CD14-positive monocyte (primary cell): ENCODE measurements at regions not wholly inside any gene's neighbourhood (a gene's known extent, or its start where the extent isn't known, plus 50 kb on each side); places are given as distances from the start of the nearest gene placed in this dataset.

Experiments
- DNase-seq, 3 donors: peaks; one replicate each; pipeline ENCODE4 v3.0.0-alpha.2; 2011 to 2022
- H2AFZ ChIP-seq: 2 replicates; pipeline ENCODE4 v1.6.0; 2012; ENCODE audit warnings: mild to moderate bottlenecking, low read depth, low read length, inconsistent platforms; ENCODE audit not compliant: insufficient read depth, poor library complexity, severe bottlenecking
- H3K27ac ChIP-seq, 2 donors: 1 replicate in 1 of 2; 2 replicates in 1 of 2; pipeline ENCODE4 v1.5.1; 2012 to 2013; ENCODE audit warnings: low read length in 2 of 2, control low read depth in 1 of 2, inconsistent platforms in 1 of 2, low read depth in 1 of 2, mild to moderate bottlenecking in 1 of 2
- H3K27me3 ChIP-seq, 2 donors: one replicate each; pipeline versions ENCODE4 v1.6.0 to v1.6.1; 2011 to 2013; ENCODE audit warnings: low read length in 2 of 2; ENCODE audit not compliant: control insufficient read depth in 2 of 2, insufficient read depth in 2 of 2
- H3K36me3 ChIP-seq, 2 donors: replicated peaks in 1 of 2; 1 replicate in 1 of 2; 2 replicates in 1 of 2; pipeline versions ENCODE4 v1.5.1 to v1.6.1; 2012 to 2013; ENCODE audit warnings: low read length in 2 of 2, control low read depth in 1 of 2, inconsistent platforms in 1 of 2, mild to moderate bottlenecking in 1 of 2; ENCODE audit not compliant: insufficient read depth in 2 of 2, control insufficient read depth in 1 of 2
- H3K4me1 ChIP-seq, 2 donors: 1 replicate in 1 of 2; 2 replicates in 1 of 2; pipeline versions ENCODE4 v1.5.1 to v1.6.1; 2012 to 2013; ENCODE audit warnings: low read length in 2 of 2, control low read depth in 1 of 2, inconsistent platforms in 1 of 2, mild to moderate bottlenecking in 1 of 2, moderate library complexity in 1 of 2; ENCODE audit not compliant: insufficient read depth in 2 of 2, control insufficient read depth in 1 of 2
- H3K4me2 ChIP-seq: replicated peaks from 2 replicates; pipeline ENCODE3; 2012; ENCODE audit warnings: low read length, moderate library complexity, mild to moderate bottlenecking; ENCODE audit not compliant: poor library complexity, severe bottlenecking; ENCODE audit errors: extremely low read depth
- H3K4me3 ChIP-seq, 3 experiments: fragments of 200-600 bp in 1 of 3; sonication (generic) in 1 of 3; replicated peaks in 1 of 3; 1 replicate in 2 of 3; 2 replicates in 1 of 3; pipeline ENCODE4 v1.5.1; 2011 to 2013; ENCODE audit warnings: low read length in 3 of 3, mild to moderate bottlenecking in 3 of 3, control low read depth in 2 of 3, low read depth in 2 of 3, inconsistent platforms in 1 of 3, moderate library complexity in 1 of 3
- H3K79me2 ChIP-seq: 2 replicates; pipeline ENCODE4 v1.6.0; 2012; ENCODE audit warnings: mild to moderate bottlenecking, control low read depth, inconsistent platforms, low read length, moderate library complexity; ENCODE audit not compliant: insufficient read depth
- H3K9ac ChIP-seq: 2 replicates; pipeline ENCODE4 v1.6.0; 2017; ENCODE audit warnings: low read length, mild to moderate bottlenecking; ENCODE audit not compliant: insufficient read depth, poor library complexity, severe bottlenecking
- H3K9me3 ChIP-seq, 2 donors: replicated peaks in 1 of 2; 1 replicate in 1 of 2; 2 replicates in 1 of 2; pipeline versions ENCODE4 v1.5.1 to v1.6.1; 2012 to 2013; ENCODE audit warnings: low read length in 2 of 2, control low read depth in 1 of 2; ENCODE audit not compliant: control insufficient read depth in 1 of 2, insufficient read depth in 1 of 2
- H4K20me1 ChIP-seq: 2 replicates; pipeline ENCODE4 v1.6.0; 2012; ENCODE audit warnings: mild to moderate bottlenecking, low read length, control low read depth, moderate library complexity; ENCODE audit not compliant: insufficient read depth
- H3K27ac Mint-ChIP-seq, 7 donors: one replicate each; pipeline ENCODE4 v1.8.0; 2020; ENCODE audit warnings: mild to moderate bottlenecking in 7 of 7, mixed read lengths in 7 of 7, moderate library complexity in 6 of 7, inconsistent platforms in 2 of 7
- H3K27me3 Mint-ChIP-seq, 3 donors: one replicate each; pipeline ENCODE4 v1.8.0; 2021 to 2022; ENCODE audit warnings: low read depth in 3 of 3, mild to moderate bottlenecking in 3 of 3, mixed read lengths in 3 of 3, moderate library complexity in 3 of 3, inconsistent platforms in 1 of 3
- H3K36me3 Mint-ChIP-seq, 2 donors: one replicate each; pipeline ENCODE4 v1.8.0; 2020; ENCODE audit warnings: mixed read lengths in 2 of 2, inconsistent platforms in 1 of 2, mild to moderate bottlenecking in 1 of 2
- H3K4me1 Mint-ChIP-seq: one replicate; pipeline ENCODE4 v1.8.0; 2020; ENCODE audit warnings: mild to moderate bottlenecking, mixed read lengths
- H3K4me3 Mint-ChIP-seq, 2 donors: one replicate each; pipeline ENCODE4 v1.8.0; 2020; ENCODE audit warnings: mild to moderate bottlenecking in 2 of 2, mixed read lengths in 2 of 2, moderate library complexity in 1 of 2
- H3K9me3 Mint-ChIP-seq, 7 donors: one replicate each; pipeline ENCODE4 v1.8.0; 2020 to 2022; ENCODE audit warnings: mixed read lengths in 7 of 7, mild to moderate bottlenecking in 6 of 7, moderate library complexity in 6 of 7, inconsistent platforms in 2 of 7
- CTCF ChIP-seq: fragments of 200-600 bp; IDR thresholded peaks from one replicate; pipeline ENCODE4 v1.8.0; 2022; ENCODE audit warnings: antibody characterized with exemption, mild to moderate bottlenecking
- WGBS: methylation state at CpG from one replicate; pipeline ENCODE4 v1.1.5; 2013; ENCODE audit warnings: missing lambda C conversion rate; ENCODE audit not compliant: insufficient coverage; 5-methylcytosine and 5-hydroxymethylcytosine counted together
- intact Hi-C, 2 donors: fragments of 100-400 bp; cut with micrococcal nuclease; formaldehyde crosslinking; loops; one replicate each; pipeline versions ENCODE4 v1.15.0 to v1.15.1; 2023

GRCh38 chrX:79443121-79443520 lies 76.0 kb upstream of the ITM2A start:
- no peaks in the 10 kb centered on the region for H4K20me1 ChIP-seq
- Mint-ChIP-seq H3K36me3 (no peaks in the 10 kb centered on the region), H3K9me3 (peaks cover 0 to 1% (median 0%) of the 10 kb centered on the region in 7 donors), H3K27me3 (peaks cover 0 to 1% (median 0%) of the 10 kb centered on the region in 3 donors), H3K4me1 (no peaks in the 10 kb centered on the region), H3K4me3 (no peak overlapping the region), H3K27ac (no peak overlapping the region)
- no peaks in the 10 kb centered on the region for H3K4me1 ChIP-seq
- no peak for TF ChIP-seq CTCF
- no CpG with 5 or more reads among the region's 1 CpG for WGBS
- H3K27ac ChIP-seq: no peak overlapping the region
- no peaks in the 10 kb centered on the region for H3K9me3 ChIP-seq
- DNase-seq: no peak
- no peaks in the 10 kb centered on the region for H3K36me3 ChIP-seq
- H3K4me3 ChIP-seq: no peak overlapping the region
- H3K79me2 ChIP-seq: no peaks in the 10 kb centered on the region
- intact Hi-C loops: no loop called here
- no peak overlapping the region for H3K9ac ChIP-seq
- H3K27me3 ChIP-seq: no peaks in the 10 kb centered on the region
- no peak overlapping the region for H3K4me2 ChIP-seq
- H2AFZ ChIP-seq: no peak overlapping the region

- no peaks in the 10 kb centered on the region for H3K27me3 ChIP-seq
- no peaks in the 10 kb centered on the region for H3K9me3 ChIP-seq
- no peaks in the 10 kb centered on the region for H4K20me1 ChIP-seq
- H3K36me3 Mint-ChIP-seq: no peaks in the 10 kb centered on the region
- no peaks in the 10 kb centered on the region for H3K4me1 Mint-ChIP-seq
- no peak for TF ChIP-seq CTCF
- DNase-seq: no peak
- no peak overlapping the region for H3K9ac ChIP-seq
- no peaks in the 10 kb centered on the region for H3K36me3 ChIP-seq
- WGBS: no CpG with 5 or more reads among the region's 5 CpGs
- peaks cover 0 to 1% (median 0%) of the 10 kb centered on the region in 3 donors for H3K27me3 Mint-ChIP-seq
- no peak overlapping the region for H3K4me3 ChIP-seq
- H3K4me2 ChIP-seq: no peak overlapping the region
- H2AFZ ChIP-seq: no peak overlapping the region
- H3K79me2 ChIP-seq: no peaks in the 10 kb centered on the region
- no peak overlapping the region for H3K27ac ChIP-seq
- intact Hi-C loops: no loop called here
- no peak overlapping the region for H3K27ac Mint-ChIP-seq
- peaks cover 0 to 3% (median 0%) of the 10 kb centered on the region in 7 donors for H3K9me3 Mint-ChIP-seq
- no peaks in the 10 kb centered on the region for H3K4me1 ChIP-seq
- no peak overlapping the region for H3K4me3 Mint-ChIP-seq
These were observed 73.2 kb upstream of the ITM2A start for GRCh38 chrX:79440336-79440735.
